Adrenal gland (tissue), 5 donors: ENCODE measurements at regions not wholly inside any gene's neighbourhood (a gene's known extent, or its start where the extent isn't known, plus 50 kb on each side); places are given as distances from the start of the nearest gene placed in this dataset.

Experiments
- CTCF ChIP-seq, 6 experiments: fragments of 450-650 bp in 4 of 6; fragments of 200-600 bp in 2 of 6; sonication (generic) in 1 of 6; IDR thresholded peaks; 1 replicate in 5 of 6; 2 replicates in 1 of 6; pipeline versions ENCODE4 v1.5.1 to v1.8.0; 2016 to 2021; ENCODE audit warnings: antibody characterized with exemption in 6 of 6, mild to moderate bottlenecking in 2 of 6, moderate library complexity in 1 of 6
- POLR2A ChIP-seq, 2 donors: fragments of 450-650 bp; IDR thresholded peaks; one replicate each; pipeline ENCODE4 v1.6.1; 2017; ENCODE audit warnings: antibody characterized with exemption in 2 of 2, mild to moderate bottlenecking in 2 of 2, moderate library complexity in 1 of 2
- donor health status: DM: no; HTN: no; CAD: no.

DNA sequence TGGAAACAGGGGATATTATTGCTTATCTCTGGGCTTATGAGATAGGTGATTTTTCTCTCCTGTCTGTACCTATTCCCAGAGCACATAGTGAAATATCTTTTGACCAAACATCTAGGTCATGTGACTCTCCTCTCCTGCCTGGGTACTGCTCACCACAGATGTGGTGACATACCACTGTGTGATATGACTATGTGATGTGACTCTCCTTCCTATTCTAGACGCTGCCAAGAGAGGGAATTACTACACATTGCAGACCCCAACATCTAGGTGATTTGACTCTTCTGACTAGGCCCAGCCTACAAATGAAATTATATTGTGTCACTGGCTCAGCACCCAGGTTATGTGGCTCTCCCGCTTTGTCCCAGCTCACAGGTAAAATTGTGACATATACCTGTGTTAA is 996.3 kb upstream of the TSPY4 start:
- TF ChIP-seq CTCF (IDR thresholded peaks at IDR 0.05) (no peak), POLR2A (IDR thresholded peaks at IDR 0.05) (no peak)
